ENCODE measurements at regions not wholly inside any gene's neighbourhood (a gene's known extent, or its start where the extent isn't known, plus 50 kb on each side); places are given as distances from the start of the nearest gene placed in this dataset.

GRCh38 chr4:57971261-57971660 is 861.1 kb upstream of the IGFBP7 start:
- TF ChIP-seq EZH2 (IDR thresholded peaks at IDR 0.05; ENCODE audit: borderline replicate concordance, low read length): no peak
- TF ChIP-seq CTCF (conservative IDR thresholded peaks at IDR 0.05 in 1 of 2, IDR thresholded peaks at IDR 0.05 in 1 of 2; ENCODE audit: extremely low read depth in 1 of 2, insufficient read depth in 1 of 2, low read depth in 1 of 2, low read length in 2 of 2): no peak
